Loucy (cell line): ENCODE measurements at regions not wholly inside any gene's neighbourhood (a gene's known extent, or its start where the extent isn't known, plus 50 kb on each side); places are given as distances from the start of the nearest gene placed in this dataset.

Experiments
- H2AFZ ChIP-seq: fragments of 200-600 bp; sonication (generic); 2 replicates; pipeline ENCODE4 v1.6.0; 2016; ENCODE audit warnings: antibody characterized with exemption, mild to moderate bottlenecking, low read length, moderate library complexity
- H3F3A ChIP-seq: fragments of 200-600 bp; 2 replicates; pipeline ENCODE4 v1.6.0; 2016; ENCODE audit warnings: antibody characterized with exemption, low read depth, mild to moderate bottlenecking
- H3K27me3 ChIP-seq: fragments of 200-600 bp; sonication (generic); 2 replicates; pipeline ENCODE4 v1.6.1; 2014; ENCODE audit warnings: low read length, mild to moderate bottlenecking; ENCODE audit not compliant: insufficient read depth, poor library complexity, severe bottlenecking
- H3K36me3 ChIP-seq: fragments of 200-600 bp; sonication (generic); 2 replicates; pipeline ENCODE4 v1.6.1; 2016; ENCODE audit warnings: low read length; ENCODE audit not compliant: insufficient read depth
- H3K4me1 ChIP-seq: fragments of 200-600 bp; sonication (generic); 2 replicates; pipeline ENCODE4 v1.5.1; 2014; ENCODE audit warnings: low read length, mild to moderate bottlenecking; ENCODE audit not compliant: insufficient read depth, poor library complexity, severe bottlenecking
- H3K4me2 ChIP-seq: fragments of 200-600 bp; sonication (generic); 2 replicates; pipeline ENCODE4 v1.6.0; 2014; ENCODE audit warnings: antibody characterized with exemption, low read length, low read depth, mild to moderate bottlenecking; ENCODE audit not compliant: poor library complexity, severe bottlenecking
- H3K4me3 ChIP-seq: fragments of 200-600 bp; sonication (generic); 2 replicates; pipeline ENCODE4 v1.5.1; 2014; ENCODE audit warnings: low read length, mild to moderate bottlenecking, mixed read lengths; ENCODE audit not compliant: poor library complexity, severe bottlenecking
- H3K79me2 ChIP-seq: fragments of 200-600 bp; sonication (generic); 2 replicates; pipeline ENCODE4 v1.6.1; 2014; ENCODE audit warnings: low read length; ENCODE audit not compliant: insufficient read depth
- H3K9ac ChIP-seq: fragments of 200-600 bp; sonication (generic); 2 replicates; pipeline ENCODE4 v1.6.0; 2014; ENCODE audit warnings: mild to moderate bottlenecking, low read depth, low read length, moderate library complexity; ENCODE audit not compliant: poor library complexity, severe bottlenecking
- H3K9me2 ChIP-seq: fragments of 200-600 bp; sonication (generic); replicated peaks from 2 replicates; pipeline ENCODE4 v1.6.1; 2016; ENCODE audit warnings: low read depth, low read length, mixed read lengths
- H3K9me3 ChIP-seq: fragments of 200-600 bp; sonication (generic); 2 replicates; pipeline ENCODE4 v1.6.1; 2014; ENCODE audit warnings: mild to moderate bottlenecking, antibody characterized with exemption, low read length, low read depth; ENCODE audit not compliant: insufficient read depth
- H4K20me1 ChIP-seq: fragments of 200-600 bp; sonication (generic); 2 replicates; pipeline ENCODE4 v1.6.0; 2014; ENCODE audit warnings: antibody characterized with exemption, low read length, mild to moderate bottlenecking; ENCODE audit not compliant: insufficient read depth, poor library complexity, severe bottlenecking
- CTCF ChIP-seq: fragments of 200-600 bp; sonication (generic); conservative IDR thresholded peaks from 2 replicates; pipeline ENCODE4 v1.5.1; 2014; ENCODE audit warnings: mild to moderate bottlenecking, antibody characterized with exemption, low read length
- EZH2phosphoT487 ChIP-seq: fragments of 200-600 bp; IDR thresholded peaks from 2 replicates; pipeline ENCODE4 v1.6.1; 2018; ENCODE audit warnings: antibody characterized with exemption, mild to moderate bottlenecking, moderate library complexity, borderline replicate concordance

DNA sequence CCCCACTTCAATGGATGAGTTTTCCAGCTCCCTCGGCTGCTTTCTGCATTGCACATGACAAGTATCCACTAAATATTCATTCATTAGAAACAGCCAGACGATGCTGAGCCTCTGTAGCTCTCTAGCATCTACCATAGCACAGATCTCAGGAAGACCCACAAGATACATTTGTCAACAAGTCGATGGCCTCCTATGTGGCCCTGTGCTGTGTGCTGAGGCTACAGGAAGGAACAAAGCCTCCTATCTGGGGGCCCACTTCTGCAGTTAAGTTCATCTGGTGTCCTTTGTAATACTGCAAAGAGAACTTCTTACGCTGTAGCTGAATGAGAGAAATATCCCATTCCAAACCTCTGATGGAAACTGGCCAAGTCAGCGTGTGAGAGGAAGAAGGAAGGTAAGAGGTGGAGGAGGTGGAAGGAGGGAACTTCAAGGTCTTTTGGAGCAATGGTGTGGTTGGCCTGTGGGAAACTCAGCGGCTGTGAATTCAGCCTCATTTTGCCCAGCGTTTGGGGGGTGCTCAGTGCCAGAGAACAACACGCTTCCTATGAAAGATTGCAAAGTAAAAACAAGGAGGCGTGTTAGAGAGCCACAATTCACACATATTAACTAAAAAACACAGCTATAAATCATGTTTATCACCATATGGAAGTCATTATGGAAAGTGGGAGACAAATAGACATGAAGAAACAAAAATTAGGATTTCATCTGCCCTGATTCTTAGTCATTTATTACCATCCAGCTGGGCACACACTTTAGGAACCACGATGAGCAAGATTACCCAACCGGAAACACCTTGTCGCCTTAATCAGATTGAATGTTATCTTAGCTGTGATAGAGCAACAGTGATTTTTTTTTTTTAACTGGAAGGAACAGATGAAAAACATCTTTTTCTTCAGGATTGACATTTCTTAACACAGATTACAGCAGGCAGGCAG lies 62.2 kb upstream of the USP6NL start:
- Histone ChIP-seq H3K9ac (no peak overlapping the region), H3K27me3 (no peaks in the 10 kb centered on the region), H2AFZ (no peak overlapping the region), H3K36me3 (no peaks in the 10 kb centered on the region), H3K4me3 (no peak overlapping the region), H4K20me1 (no peaks in the 10 kb centered on the region), H3K9me2 (no peaks in the 10 kb centered on the region), H3F3A (no peaks in the 10 kb centered on the region), H3K9me3 (no peaks in the 10 kb centered on the region), H3K4me1 (peaks cover 7% of the 10 kb centered on the region), H3K4me2 (no peak overlapping the region), H3K79me2 (no peaks in the 10 kb centered on the region)
- TF ChIP-seq CTCF (no peak), EZH2phosphoT487 (no peak)

- H3K4me1 ChIP-seq: peaks cover 7% of the 10 kb centered on the region
- no peaks in the 10 kb centered on the region for H3K36me3 ChIP-seq
- no peak overlapping the region for H2AFZ ChIP-seq
- no peaks in the 10 kb centered on the region for H3K9me3 ChIP-seq
- H3K4me3 ChIP-seq: no peak overlapping the region
- H3F3A ChIP-seq: no peaks in the 10 kb centered on the region
- no peaks in the 10 kb centered on the region for H3K9me2 ChIP-seq
- H4K20me1 ChIP-seq: no peaks in the 10 kb centered on the region
- no peaks in the 10 kb centered on the region for H3K79me2 ChIP-seq
- H3K9ac ChIP-seq: no peak overlapping the region
- TF ChIP-seq EZH2phosphoT487: no peak
- TF ChIP-seq CTCF: no peak
- H3K4me2 ChIP-seq: no peak overlapping the region
- H3K27me3 ChIP-seq: no peaks in the 10 kb centered on the region
Measured at GRCh38 chr10:11672836-11673235, 61.4 kb upstream of the USP6NL start.

DNA sequence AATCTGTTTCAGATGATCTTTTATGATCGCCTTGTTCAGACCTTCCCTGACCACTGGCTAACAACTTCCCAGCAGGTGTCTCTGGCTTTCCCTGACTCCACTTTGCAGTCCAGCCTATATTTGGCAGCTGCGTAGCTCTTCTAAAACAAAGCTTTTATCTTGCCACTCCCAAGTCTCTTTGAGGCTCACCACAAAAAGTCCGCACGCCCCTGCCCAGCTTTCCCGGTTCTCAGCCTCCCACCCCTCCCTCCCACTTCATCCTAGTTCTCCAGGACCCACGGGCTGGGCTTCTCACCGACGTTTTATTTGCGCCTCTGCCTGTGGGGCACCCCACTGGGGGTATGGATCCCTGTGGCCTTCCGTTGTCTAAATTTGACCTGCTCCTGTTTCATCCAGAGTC lies 58.9 kb upstream of the USP6NL start:
- no peaks in the 10 kb centered on the region for H3K36me3 ChIP-seq
- H3F3A ChIP-seq: no peaks in the 10 kb centered on the region
- no peak overlapping the region for H2AFZ ChIP-seq
- H3K4me1 ChIP-seq: peaks cover 7% of the 10 kb centered on the region
- no peak overlapping the region for H3K9ac ChIP-seq
- no peaks in the 10 kb centered on the region for H4K20me1 ChIP-seq
- TF ChIP-seq CTCF: no peak
- TF ChIP-seq EZH2phosphoT487: no peak
- H3K4me2 ChIP-seq: no peak overlapping the region
- H3K9me2 ChIP-seq: no peaks in the 10 kb centered on the region
- H3K9me3 ChIP-seq: no peaks in the 10 kb centered on the region
- H3K4me3 ChIP-seq: no peak overlapping the region
- H3K79me2 ChIP-seq: no peaks in the 10 kb centered on the region
- no peaks in the 10 kb centered on the region for H3K27me3 ChIP-seq
